Neural crest cell (in vitro differentiated cells): ENCODE measurements at regions not wholly inside any gene's neighbourhood (a gene's known extent, or its start where the extent isn't known, plus 50 kb on each side); places are given as distances from the start of the nearest gene placed in this dataset.

Source experiments
- DNase-seq: peaks from one replicate; pipeline ENCODE4 v3.0.0; 2021; ENCODE audit warnings: low read depth, mixed read lengths, low spot score
- H3K27ac Mint-ChIP-seq: one replicate; pipeline ENCODE4 v1.8.0; 2021; ENCODE audit warnings: mild to moderate bottlenecking, mixed read lengths; ENCODE audit not compliant: unreplicated experiment
- H3K27me3 Mint-ChIP-seq: 2 replicates; pipeline ENCODE4 v1.8.0; 2021; ENCODE audit warnings: low read depth, mild to moderate bottlenecking, mixed read lengths
- H3K36me3 Mint-ChIP-seq: 2 replicates; pipeline ENCODE4 v1.8.0; 2021; ENCODE audit warnings: low read depth, mild to moderate bottlenecking, mixed read lengths
- H3K4me1 Mint-ChIP-seq: 2 replicates; pipeline ENCODE4 v1.8.0; 2021; ENCODE audit warnings: mixed read lengths
- H3K4me3 Mint-ChIP-seq: one replicate; pipeline ENCODE4 v1.8.0; 2021; ENCODE audit warnings: mild to moderate bottlenecking, mixed read lengths
- H3K9me3 Mint-ChIP-seq: 2 replicates; pipeline ENCODE4 v1.8.0; 2021; ENCODE audit warnings: mixed read lengths
- CTCF ChIP-seq: fragments of 200-600 bp; sonication (generic); conservative IDR thresholded peaks from 2 replicates; pipeline ENCODE4 v1.5.0; 2021; ENCODE audit warnings: antibody characterized with exemption, mild to moderate bottlenecking

- H3K4me3 Mint-ChIP-seq = no peak overlapping the region
- no peaks in the 10 kb centered on the region for H3K36me3 Mint-ChIP-seq
- no peak for DNase-seq
- H3K4me1 Mint-ChIP-seq = no peaks in the 10 kb centered on the region
- TF ChIP-seq CTCF = no peak
- H3K9me3 Mint-ChIP-seq = no peaks in the 10 kb centered on the region
- peaks cover 4% of the 10 kb centered on the region for H3K27me3 Mint-ChIP-seq
- no peak overlapping the region for H3K27ac Mint-ChIP-seq
Observed at GRCh38 chr3:124597273-124597672, 133.0 kb upstream of the UMPS start.

GRCh38 chr3:124597979-124598378 is 132.3 kb upstream of the UMPS start:
- no peaks in the 10 kb centered on the region for H3K9me3 Mint-ChIP-seq
- H3K36me3 Mint-ChIP-seq = no peaks in the 10 kb centered on the region
- no peak overlapping the region for H3K27ac Mint-ChIP-seq
- no peak for TF ChIP-seq CTCF
- peaks cover 4% of the 10 kb centered on the region for H3K27me3 Mint-ChIP-seq
- DNase-seq = no peak
- H3K4me3 Mint-ChIP-seq = no peak overlapping the region
- H3K4me1 Mint-ChIP-seq = no peaks in the 10 kb centered on the region

GRCh38 chr3:124599147-124599765 is 131.0 kb upstream of the UMPS start:
- no peaks in the 10 kb centered on the region for H3K36me3 Mint-ChIP-seq
- H3K27me3 Mint-ChIP-seq = no peaks in the 10 kb centered on the region
- H3K9me3 Mint-ChIP-seq = no peaks in the 10 kb centered on the region
- H3K4me1 Mint-ChIP-seq = no peaks in the 10 kb centered on the region
- H3K27ac Mint-ChIP-seq = no peak overlapping the region
- DNase-seq = no peak
- no peak overlapping the region for H3K4me3 Mint-ChIP-seq
- TF ChIP-seq CTCF = no peak

GRCh38 chr3:124599779-124600693 is 130.2 kb upstream of the UMPS start:
- Mint-ChIP-seq H3K27ac (no peak overlapping the region), H3K4me1 (no peaks in the 10 kb centered on the region)
- DNase-seq = no peak

GRCh38 chr3:124600765-124601164 is 129.5 kb upstream of the UMPS start:
- Mint-ChIP-seq H3K9me3 (no peaks in the 10 kb centered on the region), H3K4me3 (no peak overlapping the region), H3K27me3 (no peaks in the 10 kb centered on the region), H3K36me3 (no peaks in the 10 kb centered on the region), H3K4me1 (no peaks in the 10 kb centered on the region), H3K27ac (no peak overlapping the region)
- no peak for TF ChIP-seq CTCF
- no peak for DNase-seq

More at GRCh38 chr3:124599779-124600693, 130.2 kb upstream of the UMPS start:
- H3K9me3 Mint-ChIP-seq = no peaks in the 10 kb centered on the region
- H3K36me3 Mint-ChIP-seq = no peaks in the 10 kb centered on the region
- no peaks in the 10 kb centered on the region for H3K27me3 Mint-ChIP-seq
- no peak for TF ChIP-seq CTCF
- H3K4me3 Mint-ChIP-seq = no peak overlapping the region
